HG03175 (cell line): ENCODE measurements at regions not wholly inside any gene's neighbourhood (a gene's known extent, or its start where the extent isn't known, plus 50 kb on each side); places are given as distances from the start of the nearest gene placed in this dataset.

ENCODE experiments used
- ATAC-seq: cut with Tn5 transposase; IDR thresholded peaks from one replicate; pipeline ENCODE4 v1.9.1; 2021; ENCODE audit warnings: mild to moderate bottlenecking, moderate library complexity; ENCODE audit not compliant: unreplicated experiment

- ATAC-seq = no peak
Measured at GRCh38 chr13:44267980-44268379, 105.6 kb upstream of the SERP2 start.

- no peak for ATAC-seq
Measured at GRCh38 chr13:44268980-44269379, 104.6 kb upstream of the SERP2 start.

GRCh38 chr13:44270150-44270549 lies 103.5 kb upstream of the SERP2 start:
- no peak for ATAC-seq

GRCh38 chr13:44271031-44271455 lies 102.6 kb upstream of the SERP2 start:
- ATAC-seq = no peak

- no peak for ATAC-seq
Measured at GRCh38 chr13:44271473-44271872, 102.2 kb upstream of the SERP2 start.

- no peak for ATAC-seq
Measured at GRCh38 chr13:44271915-44272341, 101.7 kb upstream of the SERP2 start.

GRCh38 chr13:44272692-44273091 lies 100.9 kb upstream of the SERP2 start:
- no peak for ATAC-seq

- no peak for ATAC-seq
Measured at GRCh38 chr13:44273216-44273615, 100.4 kb upstream of the SERP2 start.

- peak; percentile 85 for ATAC-seq
Measured at GRCh38 chr13:44273991-44274770, 99.4 kb upstream of the SERP2 start.

GRCh38 chr13:44274771-44275205 lies 98.8 kb upstream of the SERP2 start:
- ATAC-seq = no peak

- no peak for ATAC-seq
Measured at GRCh38 chr13:44275381-44275780, 98.2 kb upstream of the SERP2 start.

- no peak for ATAC-seq
Measured at GRCh38 chr13:44276061-44276460, 97.6 kb upstream of the SERP2 start.

- ATAC-seq = no peak
Measured at GRCh38 chr13:44277459-44277858, 96.2 kb upstream of the SERP2 start.

GRCh38 chr13:44278166-44278565 lies 95.5 kb upstream of the SERP2 start:
- ATAC-seq = no peak

GRCh38 chr13:44280456-44280855 lies 93.2 kb upstream of the SERP2 start:
- no peak for ATAC-seq

- ATAC-seq = no peak
Measured at GRCh38 chr13:44281252-44282000, 92.2 kb upstream of the SERP2 start.

- no peak for ATAC-seq
Measured at GRCh38 chr13:44283600-44283999, 90.0 kb upstream of the SERP2 start.

- no peak for ATAC-seq
Measured at GRCh38 chr13:44287958-44288357, 85.7 kb upstream of the SERP2 start.

GRCh38 chr13:44292545-44292944 lies 81.1 kb upstream of the SERP2 start:
- no peak for ATAC-seq

- no peak for ATAC-seq
Measured at GRCh38 chr13:44293374-44293773, 80.2 kb upstream of the SERP2 start.

GRCh38 chr13:44293908-44294735 lies 79.5 kb upstream of the SERP2 start:
- ATAC-seq = no peak
